GM21423 (cell line): ENCODE measurements at regions not wholly inside any gene's neighbourhood (a gene's known extent, or its start where the extent isn't known, plus 50 kb on each side); places are given as distances from the start of the nearest gene placed in this dataset.
"Not testable (repeated sequence)": the region's sequence is repeated elsewhere in the genome, so short reads cannot be mapped to it uniquely, and the experiment has no call there.

ENCODE experiments used
- ATAC-seq: cut with Tn5 transposase; IDR thresholded peaks from one replicate; pipeline ENCODE4 v1.9.1; 2021; ENCODE audit warnings: mild to moderate bottlenecking, moderate library complexity; ENCODE audit not compliant: unreplicated experiment

DNA sequence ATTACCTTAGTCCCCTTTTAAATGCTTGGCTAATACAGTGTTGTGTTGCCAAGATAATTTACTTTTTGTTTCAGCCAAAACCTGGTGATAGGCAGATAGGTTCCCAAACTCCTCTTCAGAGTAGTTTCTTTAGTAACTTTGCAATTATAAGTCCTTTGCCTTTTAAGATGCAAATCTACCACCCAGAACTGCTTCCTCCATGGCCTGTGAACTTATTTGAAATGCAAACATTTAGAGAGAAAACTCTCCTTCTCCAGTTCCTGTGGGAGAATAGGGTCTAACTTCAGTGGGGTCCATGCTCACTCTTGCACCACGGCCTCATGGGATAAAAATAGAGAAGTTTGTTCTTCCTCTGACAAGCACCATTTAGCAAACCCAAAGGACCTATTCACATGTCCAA lies 1955.4 kb upstream of the CDH6 start:
- no peak for ATAC-seq

DNA sequence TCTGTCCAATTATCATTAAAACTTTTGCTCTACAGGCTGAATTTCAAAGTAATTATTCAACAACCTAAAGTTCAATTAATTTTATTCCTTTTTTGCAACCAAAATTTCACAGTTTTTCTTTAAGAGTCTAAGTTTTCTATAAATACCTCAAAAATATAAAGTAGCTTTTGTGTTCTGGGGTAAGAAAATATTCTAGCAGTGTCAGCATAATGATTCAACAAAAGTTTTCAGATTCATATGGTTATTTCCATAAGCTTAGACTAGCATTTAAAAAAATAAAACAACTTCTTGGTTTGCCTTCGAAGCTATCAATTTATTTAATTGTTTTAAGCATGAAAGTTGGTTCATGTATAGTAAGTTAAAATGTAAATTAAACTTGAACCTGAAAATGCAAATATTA lies 1962.3 kb upstream of the CDH6 start:
- ATAC-seq, result no peak

DNA sequence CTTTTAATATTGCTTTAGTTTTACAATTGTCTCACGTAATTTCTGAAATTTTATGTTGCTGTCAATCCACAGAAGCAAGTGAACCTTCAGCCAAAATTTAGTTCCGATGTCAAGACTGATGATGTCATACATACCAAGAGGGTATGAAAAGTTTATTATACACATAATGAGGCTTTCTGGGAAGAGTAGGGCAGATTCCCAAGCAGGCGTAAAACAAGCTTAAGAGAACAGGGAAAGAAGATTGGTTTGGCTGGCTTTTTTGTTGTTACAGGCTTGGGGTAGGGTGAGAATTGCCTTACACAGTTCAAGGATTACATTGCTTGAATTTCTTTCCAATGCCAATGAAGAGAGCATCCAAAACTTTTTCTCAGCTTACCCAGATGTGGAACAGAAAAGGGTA lies 1962.9 kb upstream of the CDH6 start:
- ATAC-seq, result no peak

DNA sequence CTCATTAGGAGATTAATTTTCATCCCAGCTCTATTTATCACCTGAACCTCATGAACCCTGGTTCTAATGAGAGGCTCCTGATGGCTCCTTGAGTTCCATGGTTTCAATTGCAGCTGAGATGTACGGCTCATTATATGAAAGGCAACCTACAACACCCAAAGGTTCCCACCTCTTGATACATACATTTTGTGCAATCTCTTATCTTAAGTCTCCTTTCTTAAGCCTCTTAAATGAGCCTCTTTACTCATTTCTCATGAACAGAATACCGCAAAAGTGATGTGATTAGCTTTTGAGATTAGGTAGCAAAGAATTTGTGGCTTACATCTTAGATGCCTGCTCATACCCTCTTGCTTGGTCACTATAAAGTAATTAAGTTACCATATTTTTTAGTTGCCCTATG lies 1964.0 kb upstream of the CDH6 start:
- ATAC-seq, result no peak

DNA sequence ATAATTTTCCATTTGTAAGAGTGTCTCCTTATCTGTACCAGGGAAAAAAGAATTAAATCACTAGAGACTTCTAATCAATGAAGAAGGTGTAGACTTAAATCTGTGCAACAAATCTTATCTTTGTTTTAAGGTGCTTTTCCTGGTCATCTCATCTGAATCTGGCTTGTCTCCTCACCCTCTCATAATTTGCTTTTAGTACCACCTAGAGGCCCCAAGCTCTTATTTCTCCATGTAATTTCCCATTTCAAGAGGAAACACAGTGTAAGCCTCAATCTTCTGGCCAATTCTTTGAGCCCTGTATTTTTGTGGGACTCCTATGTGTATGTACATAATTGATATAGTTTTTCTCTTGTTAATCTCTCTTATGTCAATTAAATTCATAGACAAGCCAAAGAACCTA lies 1975.3 kb upstream of the CDH6 start:
- ATAC-seq, result no peak

DNA sequence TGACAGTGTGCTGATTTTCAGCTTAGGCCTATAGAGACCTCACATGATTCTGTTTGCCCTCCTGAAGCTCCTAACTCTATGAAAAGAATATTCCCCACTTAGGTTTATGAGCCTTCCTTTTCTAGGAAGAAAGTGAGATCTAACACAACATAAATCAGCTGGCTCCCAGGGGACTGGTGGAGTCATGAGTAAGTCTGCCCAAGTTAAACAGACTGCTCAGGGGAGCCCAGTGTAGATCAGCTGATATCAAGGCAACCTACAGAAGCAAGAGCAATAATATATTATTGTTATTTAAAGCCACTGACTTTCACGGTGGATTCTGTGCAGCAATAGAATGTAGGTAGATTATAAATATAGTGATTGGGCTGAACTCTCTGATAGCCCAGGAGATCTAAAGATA lies 1978.6 kb upstream of the CDH6 start:
- no peak for ATAC-seq

DNA sequence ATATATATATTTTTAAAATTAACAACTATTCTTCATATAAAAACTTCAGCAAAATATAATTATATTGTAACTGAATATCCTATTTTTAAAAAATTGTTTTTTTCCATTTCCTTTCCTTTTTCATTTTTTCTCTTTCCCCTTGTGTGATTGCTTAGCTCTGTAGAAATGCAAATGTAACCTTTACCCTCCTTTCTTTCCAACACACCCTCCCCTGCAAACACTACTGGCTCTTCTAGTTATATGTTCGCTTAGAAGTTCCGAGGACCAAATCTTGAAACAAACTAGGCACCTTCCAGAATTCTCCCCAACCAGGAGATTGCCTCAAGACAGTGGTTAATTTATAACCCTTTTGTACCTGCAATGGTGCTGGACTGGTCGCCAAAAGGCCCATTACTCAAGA lies 1980.0 kb upstream of the CDH6 start:
- no peak for ATAC-seq

DNA sequence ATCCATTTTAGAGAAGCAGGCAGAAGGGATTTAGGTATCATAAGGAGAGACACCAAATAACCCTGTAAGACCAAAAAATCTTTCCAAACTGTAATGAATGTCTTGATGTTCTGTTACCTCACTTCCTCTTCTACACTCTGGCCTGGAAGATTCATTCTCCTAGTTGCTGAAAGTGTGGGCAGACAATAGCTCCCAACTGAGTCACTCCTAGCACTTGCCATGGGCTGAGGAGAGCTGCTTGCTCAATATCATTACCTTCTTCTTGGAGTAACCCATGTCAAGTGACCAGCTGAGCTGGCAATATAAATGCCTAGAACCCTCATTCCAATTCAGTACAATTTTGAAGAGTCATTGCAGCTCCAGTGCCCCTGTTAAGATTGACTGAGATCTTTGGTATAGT lies 1985.5 kb upstream of the CDH6 start:
- ATAC-seq, result no peak

DNA sequence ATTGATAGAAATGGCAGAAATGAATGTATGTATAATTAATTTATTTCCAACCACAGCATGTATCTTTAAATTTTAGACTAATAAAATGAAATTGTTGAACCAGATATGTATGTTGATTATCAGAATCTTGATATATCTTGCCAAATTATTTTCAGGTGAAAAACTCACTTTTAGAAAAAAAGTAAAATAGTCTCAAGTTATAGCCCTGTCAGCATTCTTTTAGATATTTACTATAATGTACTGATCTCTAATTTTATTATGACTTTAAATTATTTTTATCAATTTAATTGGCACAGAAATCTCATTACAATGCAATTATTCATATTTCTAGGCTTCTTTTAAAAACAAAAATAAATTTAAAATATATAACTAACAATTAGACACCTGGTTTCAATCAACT lies 1990.4 kb upstream of the CDH6 start:
- ATAC-seq, result no peak

DNA sequence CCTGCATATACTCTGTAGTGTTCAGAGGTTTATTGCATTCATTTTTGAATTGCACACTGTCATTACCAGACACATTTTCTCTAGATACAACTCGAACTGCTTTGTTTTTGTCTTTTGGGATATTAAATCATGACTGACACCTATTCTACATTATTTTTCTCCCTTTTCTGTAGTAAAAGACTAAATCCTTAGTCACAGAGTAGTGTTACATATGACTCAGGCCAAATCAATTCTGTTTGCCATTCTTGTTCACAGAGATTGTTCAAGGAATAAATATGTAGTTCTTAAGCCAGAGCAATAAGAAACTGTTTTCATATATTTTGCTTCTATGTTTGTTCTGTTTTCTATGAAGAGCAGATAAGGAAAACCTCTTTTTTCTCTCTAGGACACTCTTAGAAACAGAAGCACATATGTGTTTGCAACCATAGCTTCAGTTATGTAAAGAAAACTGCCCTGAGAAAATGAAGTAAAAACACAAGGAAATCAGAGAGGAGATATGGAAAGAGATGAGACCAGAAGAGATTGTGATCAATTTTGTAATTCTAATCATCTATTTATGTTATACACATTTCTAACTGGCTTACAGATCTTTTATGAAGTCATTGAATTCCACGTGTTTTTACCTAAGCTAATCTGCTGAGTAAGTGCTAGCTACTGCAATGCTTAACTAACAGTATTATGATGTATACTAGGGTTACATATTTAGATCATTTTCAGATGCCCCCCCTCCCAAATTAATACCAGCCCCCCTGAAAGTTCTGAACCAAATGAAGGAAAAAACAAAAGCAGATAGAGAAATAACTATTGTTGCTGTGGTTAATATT lies 1995.6 kb upstream of the CDH6 start:
- ATAC-seq, result no peak

DNA sequence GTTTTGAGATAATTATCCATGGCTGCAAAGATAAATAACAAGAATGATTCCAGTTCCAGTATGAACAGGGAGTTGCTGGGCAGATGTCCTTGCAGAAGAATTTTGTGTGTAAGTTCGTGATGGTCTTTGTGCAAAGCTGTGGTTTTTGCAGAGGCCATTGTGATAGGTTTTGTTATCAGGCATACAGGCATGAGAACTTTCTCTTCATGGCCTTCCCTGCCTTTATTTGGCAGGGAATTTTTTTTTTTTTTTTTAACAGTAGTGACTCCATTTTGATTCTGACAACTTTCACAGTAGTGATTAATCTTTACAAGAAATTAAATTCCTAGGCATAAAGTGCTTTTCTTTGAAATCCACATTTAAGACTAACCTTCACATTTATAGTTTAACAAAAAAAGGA lies 1999.5 kb upstream of the CDH6 start:
- ATAC-seq, result no peak

DNA sequence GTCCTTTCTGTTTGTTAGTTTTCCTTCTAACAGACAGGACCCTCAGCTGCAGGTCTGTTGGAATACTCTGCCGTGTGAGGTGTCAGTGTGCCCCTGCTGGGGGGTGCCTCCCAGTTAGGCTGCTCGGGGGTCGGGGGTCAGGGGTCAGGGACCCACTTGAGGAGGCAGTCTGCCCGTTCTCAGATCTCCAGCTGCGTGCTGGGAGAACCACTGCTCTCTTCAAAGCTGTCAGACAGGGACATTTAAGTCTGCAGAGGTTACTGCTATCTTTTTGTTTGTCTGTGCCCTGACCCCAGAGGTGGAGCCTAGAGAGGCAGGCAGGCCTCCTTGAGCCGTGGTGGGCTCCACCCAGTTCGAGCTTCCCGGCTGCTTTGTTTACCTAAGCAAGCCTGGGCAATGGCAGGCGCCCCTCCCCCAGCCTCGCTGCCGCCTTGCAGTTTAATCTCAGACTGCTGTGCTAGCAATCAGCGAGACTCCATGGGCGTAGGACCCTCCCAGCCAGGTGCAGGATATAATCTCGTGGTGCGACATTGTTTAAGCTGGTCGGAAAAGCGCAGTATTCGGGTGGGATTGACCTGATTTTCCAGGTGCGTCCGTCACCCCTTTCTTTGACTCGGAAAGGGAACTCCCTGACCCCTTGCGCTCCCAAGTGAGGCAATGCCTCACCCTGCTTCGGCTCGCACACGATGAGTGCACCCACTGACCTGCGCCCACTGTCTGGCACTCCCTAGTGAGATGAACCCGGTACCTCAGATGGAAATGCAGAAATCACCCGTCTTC lies 2002.0 kb upstream of the CDH6 start:
- not testable (repeated sequence) for ATAC-seq

DNA sequence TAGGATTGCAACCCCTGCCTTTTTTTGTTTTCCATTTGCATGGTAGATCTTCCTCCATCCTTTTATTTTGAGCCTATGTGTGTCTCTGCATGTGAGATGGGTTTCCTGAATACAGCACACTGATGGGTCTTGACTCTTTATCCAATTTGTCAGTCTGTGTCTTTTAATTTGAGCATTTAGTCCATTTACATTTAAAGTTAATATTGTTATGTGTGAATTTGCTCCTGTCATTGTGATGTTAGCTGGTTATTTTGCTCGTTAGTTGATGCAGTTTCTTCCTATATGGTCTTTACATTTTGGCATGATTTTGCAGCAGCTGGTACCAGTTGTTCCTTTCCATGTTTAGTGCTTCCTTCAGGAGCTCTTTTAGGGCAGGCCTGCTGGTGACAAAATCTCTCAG lies 2003.1 kb upstream of the CDH6 start:
- ATAC-seq, result not testable (repeated sequence)

DNA sequence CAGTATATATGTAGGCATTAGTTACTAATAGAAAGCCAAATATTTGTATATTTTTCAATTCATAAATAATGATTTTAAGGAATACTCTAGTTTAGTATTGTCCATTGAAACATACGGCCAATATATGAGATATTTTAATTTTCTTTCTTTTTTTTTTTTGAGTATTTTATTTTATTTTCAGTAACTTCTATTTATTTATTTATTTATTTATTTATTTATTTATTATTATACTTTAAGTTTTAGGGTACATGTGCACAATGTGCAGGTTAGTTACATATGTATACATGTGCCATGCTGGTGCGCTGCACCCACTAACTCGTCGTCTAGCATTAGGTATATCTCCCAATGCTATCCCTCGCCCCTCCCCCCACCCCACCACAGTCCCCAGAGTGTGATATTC lies 2007.1 kb upstream of the CDH6 start:
- ATAC-seq, result not testable (repeated sequence)

DNA sequence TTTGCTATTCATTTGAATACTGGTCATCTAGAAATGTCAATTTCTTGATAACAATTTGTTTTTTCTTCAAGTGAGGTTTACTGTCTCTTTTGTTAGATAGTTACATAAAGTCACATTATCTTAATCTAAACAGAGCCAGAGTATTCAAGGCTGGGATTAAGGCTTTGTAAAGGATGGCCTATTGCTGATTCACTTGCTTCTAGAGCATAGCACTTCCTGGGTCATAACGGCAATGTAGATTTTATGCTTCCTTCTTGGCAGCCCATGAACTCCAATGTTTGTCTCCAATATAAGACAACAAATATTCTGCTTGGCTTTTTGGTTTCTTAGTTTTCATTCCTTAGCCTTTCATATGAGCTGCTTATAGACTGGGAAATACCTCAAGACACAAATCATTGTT lies 2007.9 kb upstream of the CDH6 start:
- ATAC-seq, result no peak

DNA sequence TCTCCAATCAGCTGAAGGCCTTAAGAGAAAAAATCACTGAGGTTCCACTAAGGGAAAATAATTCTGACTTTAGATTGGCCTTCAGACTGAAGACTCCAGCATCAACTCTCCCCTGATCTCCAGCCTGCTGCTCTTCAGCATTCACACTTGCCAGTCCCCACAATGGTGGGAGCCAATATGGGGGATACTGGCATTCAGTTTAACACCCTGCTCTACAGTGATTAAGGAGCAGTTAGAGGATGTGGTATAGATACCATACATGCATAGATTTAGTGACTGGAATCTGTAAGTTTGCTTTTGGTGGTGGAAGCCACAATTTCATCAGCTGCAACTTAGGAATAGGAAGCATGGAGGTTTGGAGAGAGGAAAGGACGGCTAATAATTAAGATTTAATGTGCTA lies 2017.7 kb upstream of the CDH6 start:
- no peak for ATAC-seq

DNA sequence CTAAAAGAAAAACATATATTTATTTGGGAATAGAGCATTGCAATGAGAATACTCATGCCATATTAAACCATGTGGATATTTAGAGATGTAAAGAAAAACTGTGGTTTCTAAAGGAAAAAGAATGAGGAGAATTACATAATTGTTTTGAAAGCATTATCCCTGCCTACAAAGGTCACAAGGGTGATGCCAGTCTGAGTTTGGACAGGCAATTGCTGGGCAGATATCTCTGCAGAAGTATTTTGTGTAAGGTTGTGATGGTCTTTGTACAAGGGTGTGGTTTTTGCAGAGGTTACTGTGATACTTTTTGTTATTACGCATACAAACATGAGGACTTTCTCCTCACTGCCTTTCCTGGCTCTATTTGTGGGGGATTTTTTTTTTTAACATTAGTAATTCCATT lies 2022.9 kb upstream of the CDH6 start:
- ATAC-seq, result no peak

DNA sequence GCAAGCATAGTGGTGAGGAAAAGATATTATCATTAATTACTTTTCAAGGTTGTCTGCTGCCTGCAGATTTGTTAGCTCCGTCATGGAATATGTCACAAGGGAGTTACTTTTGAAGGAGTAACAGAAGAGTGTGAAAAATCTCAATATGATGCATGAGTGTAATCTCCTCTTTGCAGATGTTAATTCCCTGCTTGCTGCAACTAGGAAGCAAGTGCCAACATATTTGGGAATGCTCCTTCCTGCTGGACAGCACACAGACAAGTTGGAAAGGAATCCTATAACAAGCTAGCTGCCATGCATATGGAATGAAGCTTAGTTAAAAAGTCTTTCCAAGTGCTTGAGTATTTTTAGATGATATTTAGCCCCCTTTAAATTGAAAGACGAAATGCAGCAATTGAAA lies 2023.6 kb upstream of the CDH6 start:
- ATAC-seq, result no peak

DNA sequence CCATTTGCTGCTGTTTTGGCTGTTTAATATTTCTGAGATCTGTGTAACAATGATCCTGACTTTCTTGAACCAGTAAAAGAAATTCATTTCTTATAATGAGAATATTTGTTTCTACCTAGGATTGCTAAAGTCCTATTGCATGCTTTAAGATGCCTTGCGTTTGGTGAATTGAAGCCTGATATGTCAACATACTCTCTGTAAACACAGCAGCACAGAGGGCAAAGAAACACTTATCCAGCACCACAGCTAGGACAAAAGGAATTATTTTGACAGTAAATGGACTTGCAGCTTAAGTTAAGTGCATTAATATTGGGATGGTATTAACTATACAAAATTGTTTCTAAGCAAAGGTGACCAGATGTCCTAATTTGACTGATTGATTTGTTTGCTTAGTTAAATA lies 2031.2 kb upstream of the CDH6 start:
- ATAC-seq, result no peak

DNA sequence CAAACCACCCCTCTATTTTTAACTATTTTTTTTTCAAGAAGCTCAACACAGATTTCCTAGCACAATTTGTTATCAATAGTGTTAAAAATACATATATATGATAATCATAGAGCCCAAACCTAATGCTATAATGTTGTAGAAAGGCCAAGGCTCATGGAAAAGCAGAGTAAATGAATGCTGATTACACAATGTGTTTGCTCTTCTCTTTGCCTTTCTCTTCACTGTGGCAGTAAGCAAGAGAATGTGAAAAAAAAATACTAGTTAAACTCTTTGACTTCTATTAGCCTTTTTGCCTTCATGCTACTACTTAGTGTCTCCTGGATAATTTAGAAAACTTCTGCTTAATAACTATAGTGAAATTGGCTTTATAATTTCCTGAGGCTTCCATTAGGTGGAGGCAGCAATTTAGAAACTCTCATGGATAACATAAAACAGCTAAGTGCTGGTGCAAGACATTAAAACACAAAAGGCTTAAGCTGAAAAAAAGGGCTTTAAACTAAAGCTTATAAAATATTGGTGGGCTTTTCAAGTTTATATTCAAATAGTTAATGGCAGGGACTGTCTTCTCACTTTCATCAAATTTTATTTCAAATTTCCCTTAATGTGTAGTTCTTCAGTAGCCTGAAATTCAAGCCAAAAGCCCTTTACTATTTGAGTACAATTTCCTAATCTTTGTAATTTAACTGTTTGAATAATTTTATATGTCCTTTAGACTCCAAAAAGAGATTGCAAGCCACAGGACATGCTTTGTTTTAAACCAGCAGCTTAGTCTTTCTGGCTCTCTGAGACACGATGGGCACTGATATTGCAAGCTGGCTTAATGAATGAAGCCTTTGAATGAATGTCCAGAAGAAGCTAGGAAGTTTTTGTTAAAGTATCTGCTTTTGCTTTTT lies 2031.8 kb upstream of the CDH6 start:
- ATAC-seq, result no peak

DNA sequence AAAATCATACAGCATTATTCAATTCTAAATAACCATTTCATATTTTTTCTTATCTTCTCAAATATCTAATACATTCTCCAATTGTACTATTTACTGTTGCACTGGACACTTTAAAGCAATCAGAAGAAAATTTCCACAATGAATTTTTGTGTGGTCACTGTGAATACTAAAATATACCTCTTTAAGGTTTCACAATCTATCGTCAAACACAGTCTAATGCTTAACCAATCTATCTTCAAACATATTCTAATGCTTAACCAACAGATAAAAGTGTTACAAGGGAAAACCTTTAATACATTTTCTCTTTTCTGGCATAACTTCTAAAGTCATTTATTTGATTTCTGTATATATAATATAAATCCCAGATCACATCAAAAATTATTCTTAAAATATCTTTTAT lies 2035.5 kb upstream of the CDH6 start:
- no peak for ATAC-seq
